Endothelial cell of umbilical vein (primary cell): ENCODE measurements at regions not wholly inside any gene's neighbourhood (a gene's known extent, or its start where the extent isn't known, plus 50 kb on each side); places are given as distances from the start of the nearest gene placed in this dataset.

Experiments used
- BruUV-seq: library from RNA; stranded (reverse); fragments of 400-500 nt; replicated peaks from 2 replicates; lab custom pipeline; 2021; lab: Mats Ljungman, UMichigan
- CTCF ChIA-PET: fragments of 300-600, 350-600 bp; sonication (Branson Sonifier 250); formaldehyde crosslinking; loops from one replicate; lab custom pipeline; 2021; ENCODE audit warnings: antibody characterized with exemption, inconsistent platforms; lab: Charles Lee
- POLR2A ChIA-PET: fragments of 300-600, 350-600 bp; sonication (Branson Sonifier 250); formaldehyde crosslinking; loops from one replicate; lab custom pipeline; 2021; ENCODE audit warnings: antibody characterized with exemption, inconsistent platforms; lab: Charles Lee
- DNase-seq: peaks from one replicate; pipeline ENCODE4 v3.0.0-alpha.2; 2011; ENCODE audit warnings: low read depth, low spot score
- FAIRE-seq: peaks from 2 replicates; lab custom pipeline; 2011; peaks lifted over from hg19 to GRCh38; lab: Jason Lieb, UNC
- H2AFZ ChIP-seq: 2 replicates; pipeline ENCODE4 v1.6.0; 2012; ENCODE audit warnings: low read depth, low read length, control low read depth, inconsistent platforms
- H3K27ac ChIP-seq: 2 replicates; pipeline ENCODE4 v1.5.1; 2011; ENCODE audit warnings: low read depth, mild to moderate bottlenecking, control low read depth, low read length, moderate library complexity; ENCODE audit not compliant: insufficient read depth
- H3K27me3 ChIP-seq, 2 experiments: 2 replicates each; pipeline versions ENCODE4 v1.6.0 to v1.6.1; 2011; ENCODE audit warnings: low read length in 2 of 2, mixed read lengths in 1 of 2; ENCODE audit not compliant: control insufficient read depth in 2 of 2, insufficient read depth in 2 of 2
- H3K36me3 ChIP-seq, 2 experiments: 2 replicates in 1 of 2; 3 replicates in 1 of 2; pipeline ENCODE4 v1.5.1; 2011; ENCODE audit warnings: low read length in 2 of 2, mild to moderate bottlenecking in 1 of 2, moderate library complexity in 1 of 2; ENCODE audit not compliant: control insufficient read depth in 2 of 2, insufficient read depth in 2 of 2; ENCODE audit errors: extremely low read depth in 1 of 2
- H3K4me1 ChIP-seq: 3 replicates; pipeline ENCODE4 v1.5.1; 2011; ENCODE audit warnings: mild to moderate bottlenecking, low read length; ENCODE audit not compliant: control insufficient read depth, insufficient read depth; ENCODE audit errors: extremely low read depth
- H3K4me2 ChIP-seq: 2 replicates; pipeline ENCODE4 v1.6.1; 2011; ENCODE audit warnings: low read length, control low read depth, mixed read lengths; ENCODE audit not compliant: insufficient read depth
- H3K4me3 ChIP-seq, 3 experiments: fragments of 200-600 bp in 1 of 3; sonication (generic), shearing (Covaris generic) in 1 of 3; replicated peaks in 1 of 3; 2 replicates each; pipeline ENCODE4 v1.5.1; 2011 to 2016; ENCODE audit warnings: control low read depth in 3 of 3, low read length in 3 of 3, mild to moderate bottlenecking in 2 of 3, inconsistent platforms in 1 of 3, low read depth in 1 of 3, moderate library complexity in 1 of 3; ENCODE audit not compliant: insufficient read depth in 1 of 3
- H3K79me2 ChIP-seq: 2 replicates; pipeline ENCODE4 v1.6.0; 2012; ENCODE audit warnings: low read length, inconsistent platforms; ENCODE audit not compliant: control insufficient read depth, insufficient read depth
- H3K9ac ChIP-seq: replicated peaks from 2 replicates; pipeline ENCODE3; 2011; ENCODE audit warnings: low read length, control low read depth; ENCODE audit not compliant: insufficient read depth; ENCODE audit errors: extremely low read depth
- H3K9me1 ChIP-seq: replicated peaks from 3 replicates; pipeline ENCODE4 v1.6.0; 2011; ENCODE audit warnings: mild to moderate bottlenecking, low read length; ENCODE audit not compliant: control insufficient read depth, insufficient read depth; ENCODE audit errors: extremely low read depth
- H3K9me3 ChIP-seq: replicated peaks from 2 replicates; pipeline ENCODE4 v1.5.1; 2012; ENCODE audit warnings: low read length, inconsistent platforms; ENCODE audit not compliant: control insufficient read depth, insufficient read depth
- H4K20me1 ChIP-seq: replicated peaks from 2 replicates; pipeline ENCODE3; 2011; ENCODE audit warnings: mild to moderate bottlenecking, low read length; ENCODE audit not compliant: control insufficient read depth, insufficient read depth; ENCODE audit errors: extremely low read depth
- EZH2 ChIP-seq: IDR thresholded peaks from 2 replicates; pipeline ENCODE4 v1.6.1; 2012; ENCODE audit warnings: borderline replicate concordance, low read depth, mild to moderate bottlenecking, moderate library complexity, low read length, inconsistent platforms; ENCODE audit not compliant: severe bottlenecking
- FOS ChIP-seq: IDR thresholded peaks from 2 replicates; pipeline ENCODE4 v1.6.1; 2011; ENCODE audit warnings: mild to moderate bottlenecking, low read length, moderate library complexity, borderline replicate concordance; ENCODE audit not compliant: insufficient read depth
- GATA2 ChIP-seq: IDR thresholded peaks from 2 replicates; pipeline ENCODE4 v1.7.0; 2011; ENCODE audit warnings: low read depth, mild to moderate bottlenecking, moderate library complexity, mixed read lengths, low read length; ENCODE audit not compliant: insufficient read length, insufficient read depth
- JUN ChIP-seq: IDR thresholded peaks from 2 replicates; pipeline ENCODE4 v1.6.1; 2011; ENCODE audit warnings: borderline replicate concordance, low read depth; ENCODE audit not compliant: insufficient read length, insufficient read depth
- MYC ChIP-seq: IDR thresholded peaks from one replicate; pipeline ENCODE4 v1.6.1; 2011; ENCODE audit warnings: mild to moderate bottlenecking, low read depth, low read length
- POLR2A ChIP-seq: IDR thresholded peaks from 2 replicates; pipeline ENCODE4 v1.6.1; 2012; ENCODE audit warnings: low read depth, mild to moderate bottlenecking, control low read depth, low read length
- POLR2AphosphoS5 ChIP-seq: IDR thresholded peaks from 2 replicates; pipeline ENCODE4 v1.6.1; 2012; ENCODE audit warnings: low read depth, mild to moderate bottlenecking, control low read depth, low read length, moderate library complexity; ENCODE audit not compliant: insufficient read depth
- dilution Hi-C: fragments of 300-500 bp; cut with MboI; formaldehyde crosslinking; loops from one replicate; pipeline ENCODE4 v1.15.0; 2019; ENCODE audit warnings: low sequenced_read_pairs; ENCODE audit not compliant: extremely low pct_ligation_motif_present
- intact Hi-C: fragments of 100-400 bp; cut with micrococcal nuclease; formaldehyde crosslinking; loops from one replicate; pipeline ENCODE4 v1.10.0; 2022
- TF ChIP-seq, protein P1 (sequence below): IDR thresholded peaks from 2 replicates; pipeline ENCODE4 v1.6.1; 2011; ENCODE audit not compliant: insufficient read depth, insufficient read length
- TF ChIP-seq, protein P2 (sequence below), 2 donors: IDR thresholded peaks; 1 replicate in 1 of 2; 2 replicates in 1 of 2; pipeline ENCODE4 v1.5.1; 2011; ENCODE audit warnings: low read length in 2 of 2, mild to moderate bottlenecking in 2 of 2, moderate library complexity in 2 of 2, control low read depth in 1 of 2, inconsistent platforms in 1 of 2, low read depth in 1 of 2; ENCODE audit not compliant: insufficient read depth in 1 of 2; ENCODE audit errors: extremely low read depth in 1 of 2

DNA sequence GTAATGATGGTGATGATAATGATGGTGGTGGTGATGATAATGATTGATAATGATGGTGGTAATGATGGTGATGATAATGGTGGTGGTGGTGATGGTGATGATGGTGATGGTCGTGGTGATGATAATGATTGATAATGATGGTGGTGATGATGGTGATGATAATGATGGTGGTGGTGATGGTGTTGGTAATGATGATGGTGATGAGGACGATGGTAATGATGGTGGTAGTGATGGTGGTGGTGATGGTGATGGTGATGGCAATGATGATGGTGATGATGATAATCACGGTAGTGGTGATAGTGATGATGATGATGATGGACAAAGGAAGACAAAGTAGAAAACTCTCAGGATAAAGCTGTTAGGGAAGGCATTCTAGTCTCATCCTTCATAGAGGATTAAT lies 310.5 kb downstream of the MSX2 start:
- H3K4me1 ChIP-seq: no peaks in the 10 kb centered on the region
- FAIRE-seq (no peak), DNase-seq (no peak)
- no TSS peak for BruUV-seq
- H4K20me1 ChIP-seq: no peaks in the 10 kb centered on the region
- POLR2A ChIA-PET: no interaction called here
- no peak for TF ChIP-seq POLR2AphosphoS5
- no peak for TF ChIP-seq JUN
- TF ChIP-seq, protein P1, sequence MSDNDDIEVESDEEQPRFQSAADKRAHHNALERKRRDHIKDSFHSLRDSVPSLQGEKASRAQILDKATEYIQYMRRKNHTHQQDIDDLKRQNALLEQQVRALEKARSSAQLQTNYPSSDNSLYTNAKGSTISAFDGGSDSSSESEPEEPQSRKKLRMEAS: no peak
- TF ChIP-seq MYC: no peak
- TF ChIP-seq POLR2A: no peak
- TF ChIP-seq EZH2: no peak
- TF ChIP-seq, protein P2, sequence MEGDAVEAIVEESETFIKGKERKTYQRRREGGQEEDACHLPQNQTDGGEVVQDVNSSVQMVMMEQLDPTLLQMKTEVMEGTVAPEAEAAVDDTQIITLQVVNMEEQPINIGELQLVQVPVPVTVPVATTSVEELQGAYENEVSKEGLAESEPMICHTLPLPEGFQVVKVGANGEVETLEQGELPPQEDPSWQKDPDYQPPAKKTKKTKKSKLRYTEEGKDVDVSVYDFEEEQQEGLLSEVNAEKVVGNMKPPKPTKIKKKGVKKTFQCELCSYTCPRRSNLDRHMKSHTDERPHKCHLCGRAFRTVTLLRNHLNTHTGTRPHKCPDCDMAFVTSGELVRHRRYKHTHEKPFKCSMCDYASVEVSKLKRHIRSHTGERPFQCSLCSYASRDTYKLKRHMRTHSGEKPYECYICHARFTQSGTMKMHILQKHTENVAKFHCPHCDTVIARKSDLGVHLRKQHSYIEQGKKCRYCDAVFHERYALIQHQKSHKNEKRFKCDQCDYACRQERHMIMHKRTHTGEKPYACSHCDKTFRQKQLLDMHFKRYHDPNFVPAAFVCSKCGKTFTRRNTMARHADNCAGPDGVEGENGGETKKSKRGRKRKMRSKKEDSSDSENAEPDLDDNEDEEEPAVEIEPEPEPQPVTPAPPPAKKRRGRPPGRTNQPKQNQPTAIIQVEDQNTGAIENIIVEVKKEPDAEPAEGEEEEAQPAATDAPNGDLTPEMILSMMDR (IDR thresholded peaks at IDR 0.05; ENCODE audit: extremely low read depth in 1 of 2, insufficient read depth in 1 of 2, low read depth in 1 of 2, low read length in 2 of 2): no peak
- no peak for TF ChIP-seq FOS
- TF ChIP-seq GATA2: no peak
- H3K9me1 ChIP-seq: no peaks in the 10 kb centered on the region
- H3K27ac ChIP-seq: no peak overlapping the region
- dilution Hi-C loops: no loop called here
- peaks cover 4% of the 10 kb centered on the region for H3K9me3 ChIP-seq
- no peak overlapping the region for H3K9ac ChIP-seq
- no peak overlapping the region for H2AFZ ChIP-seq
- CTCF ChIA-PET: no interaction called here
- H3K79me2 ChIP-seq: no peaks in the 10 kb centered on the region
- H3K4me2 ChIP-seq: no peak overlapping the region
- no peaks in the 10 kb centered on the region for H3K27me3 ChIP-seq
- no peak overlapping the region for H3K4me3 ChIP-seq
- H3K36me3 ChIP-seq: no peaks in the 10 kb centered on the region
- intact Hi-C loops: no loop called here
